Endothelial cell (in vitro differentiated cells): ENCODE measurements at regions not wholly inside any gene's neighbourhood (a gene's known extent, or its start where the extent isn't known, plus 50 kb on each side); places are given as distances from the start of the nearest gene placed in this dataset.

Source experiments
- DNase-seq: peaks from one replicate; pipeline ENCODE4 v3.0.0; 2021; ENCODE audit warnings: low spot score
- H3K27ac Mint-ChIP-seq: one replicate; pipeline ENCODE4 v1.8.0; 2021; ENCODE audit warnings: mixed read lengths, inconsistent platforms; ENCODE audit not compliant: unreplicated experiment
- H3K27me3 Mint-ChIP-seq: one replicate; pipeline ENCODE4 v1.8.0; 2021; ENCODE audit warnings: mild to moderate bottlenecking, moderate library complexity, mixed read lengths, inconsistent platforms; ENCODE audit not compliant: unreplicated experiment
- H3K36me3 Mint-ChIP-seq: one replicate; pipeline ENCODE4 v1.8.0; 2021; ENCODE audit warnings: mild to moderate bottlenecking, low read depth, mixed read lengths, inconsistent platforms; ENCODE audit not compliant: unreplicated experiment
- H3K4me1 Mint-ChIP-seq: one replicate; pipeline ENCODE4 v1.8.0; 2021; ENCODE audit warnings: mild to moderate bottlenecking, mixed read lengths, inconsistent platforms; ENCODE audit not compliant: unreplicated experiment
- H3K4me3 Mint-ChIP-seq: one replicate; pipeline ENCODE4 v1.8.0; 2021; ENCODE audit warnings: mild to moderate bottlenecking, mixed read lengths, inconsistent platforms; ENCODE audit not compliant: unreplicated experiment
- H3K9me3 Mint-ChIP-seq: one replicate; pipeline ENCODE4 v1.8.0; 2021; ENCODE audit warnings: mixed read lengths, inconsistent platforms; ENCODE audit not compliant: unreplicated experiment
- TF ChIP-seq, protein P1 (sequence below): fragments of 200-600 bp; sonication (generic); IDR thresholded peaks from one replicate; pipeline ENCODE4 v1.5.0; 2021; ENCODE audit warnings: antibody characterized with exemption; ENCODE audit not compliant: unreplicated experiment

- H3K27ac Mint-ChIP-seq: no peak overlapping the region
- no peaks in the 10 kb centered on the region for H3K27me3 Mint-ChIP-seq
- no peaks in the 10 kb centered on the region for H3K9me3 Mint-ChIP-seq
- no peak overlapping the region for H3K4me3 Mint-ChIP-seq
- H3K4me1 Mint-ChIP-seq: no peaks in the 10 kb centered on the region
- TF ChIP-seq, protein P1, sequence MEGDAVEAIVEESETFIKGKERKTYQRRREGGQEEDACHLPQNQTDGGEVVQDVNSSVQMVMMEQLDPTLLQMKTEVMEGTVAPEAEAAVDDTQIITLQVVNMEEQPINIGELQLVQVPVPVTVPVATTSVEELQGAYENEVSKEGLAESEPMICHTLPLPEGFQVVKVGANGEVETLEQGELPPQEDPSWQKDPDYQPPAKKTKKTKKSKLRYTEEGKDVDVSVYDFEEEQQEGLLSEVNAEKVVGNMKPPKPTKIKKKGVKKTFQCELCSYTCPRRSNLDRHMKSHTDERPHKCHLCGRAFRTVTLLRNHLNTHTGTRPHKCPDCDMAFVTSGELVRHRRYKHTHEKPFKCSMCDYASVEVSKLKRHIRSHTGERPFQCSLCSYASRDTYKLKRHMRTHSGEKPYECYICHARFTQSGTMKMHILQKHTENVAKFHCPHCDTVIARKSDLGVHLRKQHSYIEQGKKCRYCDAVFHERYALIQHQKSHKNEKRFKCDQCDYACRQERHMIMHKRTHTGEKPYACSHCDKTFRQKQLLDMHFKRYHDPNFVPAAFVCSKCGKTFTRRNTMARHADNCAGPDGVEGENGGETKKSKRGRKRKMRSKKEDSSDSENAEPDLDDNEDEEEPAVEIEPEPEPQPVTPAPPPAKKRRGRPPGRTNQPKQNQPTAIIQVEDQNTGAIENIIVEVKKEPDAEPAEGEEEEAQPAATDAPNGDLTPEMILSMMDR: no peak
- no peaks in the 10 kb centered on the region for H3K36me3 Mint-ChIP-seq
- DNase-seq: no peak
Measured at GRCh38 chr18:44245019-44245418, 435.7 kb upstream of the SETBP1 start.

DNA sequence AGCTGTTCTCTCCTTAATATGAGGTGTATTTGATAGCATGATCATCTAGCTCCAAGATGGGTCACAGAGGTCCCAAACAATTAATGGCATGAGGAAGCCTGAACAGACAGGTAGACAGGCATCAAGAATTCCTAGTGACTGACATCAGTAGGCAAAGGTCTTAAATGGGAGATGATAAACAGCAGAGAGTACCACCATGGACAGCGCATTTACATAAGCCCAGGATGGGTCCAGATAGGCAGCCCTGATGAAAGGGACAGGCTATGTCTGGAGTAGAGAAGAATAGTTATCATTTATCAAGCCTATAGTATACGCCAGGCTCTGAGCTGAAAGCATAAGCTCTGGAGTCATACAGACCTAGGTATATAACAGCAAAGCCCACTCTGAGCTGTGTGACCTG, 434.7 kb upstream of the SETBP1 start:
- Mint-ChIP-seq H3K36me3 (no peaks in the 10 kb centered on the region), H3K27me3 (no peaks in the 10 kb centered on the region), H3K4me3 (no peak overlapping the region), H3K9me3 (no peaks in the 10 kb centered on the region), H3K4me1 (no peaks in the 10 kb centered on the region), H3K27ac (no peak overlapping the region)
- DNase-seq: no peak
- TF ChIP-seq, protein P1: no peak

DNA sequence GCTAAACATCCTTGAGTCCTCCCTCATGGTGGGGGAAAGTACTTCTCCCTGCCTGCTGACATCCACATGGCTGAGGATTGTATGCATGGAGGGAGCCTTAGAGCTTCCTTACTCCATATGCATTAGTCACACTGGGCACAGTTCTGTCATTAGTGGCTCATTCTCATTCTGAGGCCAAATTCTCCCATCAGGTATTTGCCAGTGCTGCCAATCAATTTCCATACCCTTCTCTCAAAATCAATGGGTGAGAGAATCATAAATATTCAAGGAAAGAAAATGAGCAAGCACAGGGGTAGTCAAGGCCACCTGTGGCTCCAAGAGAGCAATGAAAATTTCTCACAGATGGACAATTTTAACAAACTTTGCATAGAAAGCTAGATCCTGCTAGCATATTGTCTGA, 422.6 kb upstream of the SETBP1 start:
- H3K27ac Mint-ChIP-seq: no peak overlapping the region
- H3K9me3 Mint-ChIP-seq: no peaks in the 10 kb centered on the region
- H3K4me1 Mint-ChIP-seq: no peaks in the 10 kb centered on the region
- H3K27me3 Mint-ChIP-seq: no peaks in the 10 kb centered on the region
- TF ChIP-seq, protein P1: no peak
- H3K36me3 Mint-ChIP-seq: peaks cover 4% of the 10 kb centered on the region
- DNase-seq: no peak
- H3K4me3 Mint-ChIP-seq: no peak overlapping the region

GRCh38 chr18:44258576-44258975, 422.1 kb upstream of the SETBP1 start:
- Mint-ChIP-seq H3K27me3 (no peaks in the 10 kb centered on the region), H3K36me3 (peaks cover 4% of the 10 kb centered on the region)
- TF ChIP-seq, protein P1: no peak

DNA sequence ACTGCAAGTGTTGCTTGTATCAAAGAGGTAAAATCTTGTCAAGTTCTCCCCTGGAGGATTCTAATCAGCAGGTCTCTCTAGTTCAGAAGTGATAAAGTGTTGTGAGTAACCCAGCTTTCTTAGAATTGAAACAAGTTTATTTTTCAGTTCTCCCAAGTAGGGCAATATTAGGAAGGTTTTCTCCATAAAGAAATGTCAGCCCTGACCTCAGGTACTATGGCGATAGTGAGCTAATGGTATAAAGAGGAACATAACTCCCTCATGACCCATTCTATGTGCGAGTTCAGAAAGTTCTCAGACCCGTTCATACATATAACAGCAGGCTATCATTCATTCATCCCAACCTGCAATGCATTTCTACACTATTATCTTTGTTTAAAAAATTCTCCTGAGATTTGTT, 421.1 kb upstream of the SETBP1 start:
- no peak for DNase-seq
- H3K4me3 Mint-ChIP-seq: no peak overlapping the region
- no peaks in the 10 kb centered on the region for H3K9me3 Mint-ChIP-seq
- H3K36me3 Mint-ChIP-seq: peaks cover 4% of the 10 kb centered on the region
- H3K4me1 Mint-ChIP-seq: no peaks in the 10 kb centered on the region
- H3K27me3 Mint-ChIP-seq: no peaks in the 10 kb centered on the region
- no peak overlapping the region for H3K27ac Mint-ChIP-seq
- TF ChIP-seq, protein P1: no peak

More at GRCh38 chr18:44258576-44258975, 422.1 kb upstream of the SETBP1 start:
- no peak overlapping the region for H3K27ac Mint-ChIP-seq
- H3K4me3 Mint-ChIP-seq: no peak overlapping the region
- H3K9me3 Mint-ChIP-seq: no peaks in the 10 kb centered on the region
- no peaks in the 10 kb centered on the region for H3K4me1 Mint-ChIP-seq
- no peak for DNase-seq
